Activated CD8-positive, alpha-beta memory T cell treated with anti-CD3 and anti-CD28 coated beads for 24 hours (primary cell): ENCODE measurements at regions not wholly inside any gene's neighbourhood (a gene's known extent, or its start where the extent isn't known, plus 50 kb on each side); places are given as distances from the start of the nearest gene placed in this dataset.
"Not testable (repeated sequence)": the region's sequence is repeated elsewhere in the genome, so short reads cannot be mapped to it uniquely, and the experiment has no call there.

Experiments
- DNase-seq: peaks from one replicate; pipeline ENCODE4 v3.0.0-alpha.2; 2020

DNA sequence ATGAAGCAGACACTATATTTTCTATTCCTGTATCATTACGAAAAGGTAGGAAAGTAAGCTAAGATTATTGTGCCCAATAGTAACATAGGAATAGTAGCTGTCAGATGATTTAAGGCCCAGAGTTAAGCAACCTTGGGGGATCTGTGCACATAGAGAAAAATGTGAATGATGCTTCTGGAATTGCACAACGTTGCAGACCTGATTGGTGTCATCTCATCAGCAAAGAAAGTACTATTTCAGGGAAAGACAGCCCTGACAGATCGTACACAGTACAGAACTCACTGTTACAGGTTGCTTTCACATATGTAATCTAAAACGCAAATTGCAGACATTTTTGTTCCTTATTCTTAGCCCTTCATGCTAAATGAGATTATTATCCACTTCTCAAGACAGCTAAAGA lies 535.9 kb downstream of the TRIB2 start:
- DNase-seq: no peak

- no peak for DNase-seq
Observed at GRCh38 chr2:13255485-13255884, 538.7 kb downstream of the TRIB2 start.

- DNase-seq: no peak
Observed at GRCh38 chr2:13260402-13260801, 543.7 kb downstream of the TRIB2 start.

DNA sequence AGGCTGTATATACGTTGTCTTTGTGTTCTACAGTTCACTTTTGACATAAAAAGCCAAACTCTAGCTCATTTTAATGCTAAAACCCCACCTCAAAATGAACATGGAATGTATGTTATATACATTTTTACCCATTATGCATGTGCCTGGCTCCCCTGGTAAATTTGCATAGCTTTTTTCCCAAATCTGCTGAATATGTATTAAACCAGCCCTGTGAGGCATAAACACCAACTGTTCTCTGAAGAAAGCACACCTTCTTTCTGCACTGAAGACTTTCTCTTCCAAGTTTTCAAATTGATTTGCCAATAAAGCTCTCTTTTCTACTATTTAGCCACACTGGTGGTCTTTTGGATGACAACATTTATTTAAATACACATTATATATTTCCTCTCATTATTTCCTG lies 549.4 kb downstream of the TRIB2 start:
- no peak for DNase-seq

DNA sequence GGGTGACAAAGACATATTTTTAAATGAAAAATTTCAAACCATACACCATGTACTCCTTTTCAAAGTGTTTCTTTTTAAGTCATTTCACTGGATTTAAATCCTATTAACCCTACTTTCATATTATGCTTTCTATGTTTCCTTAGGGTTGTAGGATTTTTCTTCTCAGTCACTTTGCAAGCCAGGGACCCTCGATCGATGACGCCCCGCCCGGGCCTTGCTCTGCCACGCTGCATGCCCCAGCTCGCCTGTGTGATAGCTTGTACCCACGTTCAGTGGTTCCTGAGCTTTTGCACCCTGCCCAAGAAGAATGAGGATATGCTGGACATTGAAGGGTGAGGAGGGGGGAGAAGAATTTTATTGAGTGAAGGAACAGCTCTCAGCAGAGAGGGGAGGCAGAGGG lies 568.0 kb downstream of the TRIB2 start:
- no peak for DNase-seq

GRCh38 chr2:13289310-13289709 lies 572.6 kb downstream of the TRIB2 start:
- no peak for DNase-seq

DNA sequence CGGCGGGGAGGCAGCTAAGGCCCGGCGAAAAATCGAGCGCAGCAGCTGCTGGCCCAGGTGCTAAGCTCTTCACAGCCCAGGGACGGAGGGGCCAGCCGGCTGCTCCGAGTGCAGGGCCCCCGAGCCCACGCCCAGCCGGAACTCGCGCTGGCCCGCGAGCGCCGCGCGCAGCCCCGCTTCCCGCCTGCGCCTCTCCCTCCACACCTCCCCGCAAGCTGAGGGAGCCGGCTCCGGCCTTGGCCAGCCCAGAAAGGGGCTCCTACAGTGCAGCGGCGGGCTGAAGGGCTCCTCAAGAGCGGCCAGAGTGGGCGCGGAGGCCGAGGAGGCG lies 591.7 kb downstream of the TRIB2 start:
- DNase-seq: not testable (repeated sequence)

- no peak for DNase-seq
Observed at GRCh38 chr2:13308989-13309388, 592.3 kb downstream of the TRIB2 start.

GRCh38 chr2:13332060-13332459 lies 615.3 kb downstream of the TRIB2 start:
- DNase-seq: no peak

- not testable (repeated sequence) for DNase-seq
Observed at GRCh38 chr2:13334071-13334470, 617.3 kb downstream of the TRIB2 start.

DNA sequence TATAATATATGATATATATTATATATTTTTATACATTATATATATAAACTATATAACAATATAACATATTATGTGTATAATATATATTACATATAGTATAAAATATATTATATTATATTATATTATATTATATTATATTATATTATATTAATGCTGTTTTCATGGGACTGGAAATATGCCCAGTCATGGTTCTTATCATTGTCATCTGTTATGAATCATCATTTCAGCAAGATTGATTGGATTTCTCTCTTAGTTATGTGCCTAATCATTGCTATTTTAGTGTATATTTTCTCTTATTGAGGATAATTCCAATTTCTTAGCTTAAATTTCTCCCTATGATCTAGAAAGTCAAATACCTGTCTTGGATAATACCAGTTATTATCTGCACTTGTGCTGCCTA lies 617.8 kb downstream of the TRIB2 start:
- no peak for DNase-seq

DNA sequence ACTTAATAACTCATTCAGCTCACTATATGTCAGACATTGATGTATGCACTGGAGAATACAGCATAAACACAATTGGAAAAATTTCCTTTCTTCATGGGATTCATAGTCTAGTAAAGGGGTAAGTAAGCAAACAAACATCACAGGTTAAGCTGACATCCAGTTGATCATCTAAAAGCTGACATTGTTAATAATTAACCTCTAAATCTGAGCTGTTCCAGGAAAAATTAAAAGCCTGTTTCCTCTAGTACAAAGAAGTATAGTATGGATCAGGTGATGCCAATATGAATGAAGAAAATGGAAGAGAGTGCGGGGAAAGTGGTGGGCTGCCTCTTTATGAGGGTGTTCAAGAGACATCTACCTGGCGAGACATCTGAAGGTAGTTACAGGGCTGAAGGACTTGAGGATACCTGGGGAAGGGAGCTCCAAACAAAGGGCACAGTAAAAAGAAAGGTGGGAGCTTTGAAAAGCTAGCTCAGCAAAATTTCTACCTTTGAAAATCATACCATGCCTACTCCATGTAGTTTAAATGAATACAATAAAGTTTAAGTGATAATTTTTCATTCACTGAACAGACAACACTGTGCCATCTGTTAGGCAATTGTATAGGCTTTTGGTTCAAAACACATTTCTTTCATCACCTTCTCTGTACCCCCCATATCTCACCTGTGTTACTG lies 619.3 kb downstream of the TRIB2 start:
- DNase-seq: no peak

- no peak for DNase-seq
Observed at GRCh38 chr2:13351068-13351467, 634.3 kb downstream of the TRIB2 start.

GRCh38 chr2:13353083-13353482 lies 636.3 kb downstream of the TRIB2 start:
- DNase-seq: no peak

DNA sequence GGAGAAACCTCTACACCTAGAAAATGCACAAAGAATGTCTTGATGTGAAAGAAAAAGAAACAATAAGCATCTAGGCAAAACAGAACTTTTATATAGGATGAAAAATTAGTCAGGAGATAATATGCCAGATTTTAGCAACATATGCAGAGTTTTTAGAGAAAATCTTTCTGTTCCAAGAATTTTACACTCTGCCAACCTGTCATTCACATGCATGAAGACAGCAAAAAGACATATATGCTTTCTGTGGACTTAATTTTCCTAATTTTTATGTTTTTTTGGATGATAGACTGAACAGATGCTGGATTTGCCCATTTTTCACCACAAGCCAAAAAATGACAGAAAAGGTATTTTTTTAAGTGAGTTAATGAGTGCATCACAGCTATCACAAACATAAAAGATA lies 637.3 kb downstream of the TRIB2 start:
- no peak for DNase-seq

- DNase-seq: not testable (repeated sequence)
Observed at GRCh38 chr2:13381928-13382327, 665.2 kb downstream of the TRIB2 start.

DNA sequence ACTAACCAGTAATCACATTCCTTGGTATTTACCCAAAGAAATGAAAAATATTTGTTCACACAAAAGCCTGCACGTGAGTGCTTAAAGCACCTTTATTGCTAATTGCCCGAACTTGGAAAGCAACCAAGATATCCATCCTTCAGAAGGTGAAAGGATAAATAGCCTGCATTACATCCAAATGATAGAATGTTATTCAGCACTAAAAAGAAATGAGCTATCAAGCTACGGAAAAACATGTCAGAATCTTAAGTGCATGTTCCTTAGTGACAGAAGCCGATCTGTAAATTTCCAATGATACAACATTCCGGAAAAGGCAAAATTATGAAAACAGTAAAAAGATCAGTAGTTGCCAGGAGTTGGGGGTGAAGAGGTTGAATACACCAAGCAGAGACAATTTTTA lies 672.4 kb downstream of the TRIB2 start:
- not testable (repeated sequence) for DNase-seq

DNA sequence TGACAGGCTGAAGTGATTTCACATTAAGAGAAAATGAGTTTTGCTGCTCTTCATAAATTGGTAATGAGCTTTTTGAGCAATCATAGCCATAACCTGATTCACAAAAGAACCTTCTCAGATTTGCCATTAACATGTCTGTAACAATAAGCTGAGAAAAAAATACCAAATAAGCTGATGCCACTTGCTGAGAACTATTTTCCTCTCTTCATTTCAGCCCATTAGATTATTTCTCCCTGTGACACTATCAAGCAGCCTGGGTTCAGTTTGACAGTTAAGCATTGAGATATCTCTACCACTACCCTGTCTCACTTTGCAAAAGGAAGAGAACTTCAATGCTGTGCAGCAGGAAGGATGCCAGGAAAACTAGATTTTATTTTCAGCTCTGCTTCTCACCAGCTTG lies 673.9 kb downstream of the TRIB2 start:
- DNase-seq: no peak

DNA sequence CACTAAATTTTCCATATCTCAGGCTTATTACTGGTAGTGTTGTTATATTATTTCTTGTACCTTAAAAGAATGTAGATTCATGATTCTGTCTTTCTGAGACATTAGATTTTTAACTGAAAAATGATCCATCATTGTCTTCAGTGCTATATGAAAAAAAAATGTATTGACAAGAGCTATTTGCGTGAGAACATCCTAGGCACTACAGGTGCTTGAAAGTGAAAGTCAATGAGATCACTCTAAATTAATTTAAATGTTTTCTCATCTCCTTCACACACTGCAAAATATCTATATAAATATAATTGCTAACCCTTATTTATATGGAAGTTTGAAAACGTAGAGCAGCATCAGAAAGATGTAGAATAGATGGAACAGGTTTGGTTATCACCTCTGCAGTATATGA lies 684.6 kb downstream of the TRIB2 start:
- no peak for DNase-seq

- no peak for DNase-seq
Observed at GRCh38 chr2:13413989-13414388, 697.3 kb downstream of the TRIB2 start.

- DNase-seq: no peak
Observed at GRCh38 chr2:13414897-13415296, 698.2 kb downstream of the TRIB2 start.

- no peak for DNase-seq
Observed at GRCh38 chr2:13433954-13434353, 717.2 kb downstream of the TRIB2 start.

- DNase-seq: not testable (repeated sequence)
Observed at GRCh38 chr2:13443554-13444261, 727.0 kb downstream of the TRIB2 start.

- no peak for DNase-seq
Observed at GRCh38 chr2:13462464-13462863, 745.7 kb downstream of the TRIB2 start.

- no peak for DNase-seq
Observed at GRCh38 chr2:13466076-13466475, 749.3 kb downstream of the TRIB2 start.
